WTC11 (cell line): ENCODE measurements at regions not wholly inside any gene's neighbourhood (a gene's known extent, or its start where the extent isn't known, plus 50 kb on each side); places are given as distances from the start of the nearest gene placed in this dataset.
"Not testable (repeated sequence)": the region's sequence is repeated elsewhere in the genome, so short reads cannot be mapped to it uniquely, and the experiment has no call there.

ENCODE experiments used
- ATAC-seq: fragments of 200-7000 bp; cut with Tn5 transposase; 2 replicates; pipeline ENCODE4 v1.10.0; 2021; ENCODE audit warnings: mild to moderate bottlenecking, moderate library complexity
- CTCF ChIA-PET: fragments of 300-600 bp; sonication (Branson Sonifier 250); formaldehyde crosslinking; loops from one replicate; lab custom pipeline; 2021; ENCODE audit warnings: antibody characterized with exemption; lab: Charles Lee
- POLR2A ChIA-PET: fragments of 350-600 bp; sonication (Branson Sonifier 250); formaldehyde crosslinking; loops from one replicate; lab custom pipeline; 2021; ENCODE audit warnings: antibody characterized with exemption; lab: Charles Lee
- DNase-seq: peaks from one replicate; pipeline ENCODE4 v3.0.0; 2021; ENCODE audit warnings: low spot score
- H3K27ac Mint-ChIP-seq: 2 replicates; pipeline ENCODE4 v1.8.0; 2021; ENCODE audit warnings: mixed read lengths
- H3K27me3 Mint-ChIP-seq: 2 replicates; pipeline ENCODE4 v1.8.0; 2021; ENCODE audit warnings: low read depth, mild to moderate bottlenecking, moderate library complexity, mixed read lengths
- H3K36me3 Mint-ChIP-seq: 2 replicates; pipeline ENCODE4 v1.8.0; 2021; ENCODE audit warnings: mixed read lengths
- H3K4me1 Mint-ChIP-seq: 2 replicates; pipeline ENCODE4 v1.8.0; 2022; ENCODE audit warnings: mixed read lengths
- H3K4me3 Mint-ChIP-seq: 2 replicates; pipeline ENCODE4 v1.8.0; 2021; ENCODE audit warnings: mild to moderate bottlenecking, moderate library complexity, mixed read lengths
- H3K9me3 Mint-ChIP-seq: 2 replicates; pipeline ENCODE4 v1.8.0; 2021; ENCODE audit warnings: mixed read lengths
- ATF1 ChIP-seq: sonication (generic); formaldehyde crosslinking; IDR thresholded peaks from 2 replicates; pipeline ENCODE4 v1.8.1; 2023; ENCODE audit warnings: mild to moderate bottlenecking, moderate library complexity, missing genetic modification reagents
- ATF3 ChIP-seq: sonication (generic); formaldehyde crosslinking; conservative IDR thresholded peaks from 2 replicates; pipeline ENCODE4 v1.8.1; 2022; ENCODE audit warnings: mild to moderate bottlenecking, missing genetic modification reagents
- ATF6 ChIP-seq: sonication (generic); formaldehyde crosslinking; IDR thresholded peaks from 2 replicates; pipeline ENCODE4 v1.8.1; 2023; ENCODE audit warnings: mild to moderate bottlenecking, missing genetic modification reagents
- CDX4 ChIP-seq: fragments of 250-450 bp; sonication (Bioruptor Pico); IDR thresholded peaks from 2 replicates; pipeline ENCODE4 v1.9.0; 2021; ENCODE audit warnings: moderate library complexity, mild to moderate bottlenecking, inconsistent platforms, borderline replicate concordance
- E2F1 ChIP-seq: sonication (generic); formaldehyde crosslinking; IDR thresholded peaks from 2 replicates; pipeline ENCODE4 v1.8.0; 2022; ENCODE audit warnings: mild to moderate bottlenecking, missing genetic modification reagents
- ESRRA ChIP-seq: sonication (generic); formaldehyde crosslinking; IDR thresholded peaks from 2 replicates; pipeline ENCODE4 v1.8.1; 2022; ENCODE audit warnings: mild to moderate bottlenecking, missing genetic modification reagents, borderline replicate concordance
- HMGA2 ChIP-seq: fragments of 250-450 bp; sonication (Bioruptor Pico); IDR thresholded peaks from 2 replicates; pipeline ENCODE4 v1.4.0; 2021; ENCODE audit warnings: mild to moderate bottlenecking, moderate library complexity
- IRF2 ChIP-seq: sonication (generic); formaldehyde crosslinking; IDR thresholded peaks from 2 replicates; pipeline ENCODE4 v1.8.0; 2022; ENCODE audit warnings: low read depth, missing genetic modification reagents, borderline replicate concordance
- JUN ChIP-seq: sonication (generic); formaldehyde crosslinking; IDR thresholded peaks from 2 replicates; pipeline ENCODE4 v1.8.0; 2023; ENCODE audit warnings: mild to moderate bottlenecking, missing genetic modification reagents
- PREB ChIP-seq: sonication (generic); formaldehyde crosslinking; IDR thresholded peaks from 2 replicates; pipeline ENCODE4 v1.8.1; 2022; ENCODE audit warnings: mild to moderate bottlenecking, missing genetic modification reagents, moderate library complexity, borderline replicate concordance
- SMAD3 ChIP-seq: sonication (generic); formaldehyde crosslinking; IDR thresholded peaks from 2 replicates; pipeline ENCODE4 v1.8.0; 2022; ENCODE audit warnings: missing genetic modification reagents, mild to moderate bottlenecking, borderline replicate concordance
- SMAD4 ChIP-seq: sonication (generic); formaldehyde crosslinking; IDR thresholded peaks from 2 replicates; pipeline ENCODE4 v1.8.0; 2022; ENCODE audit warnings: mild to moderate bottlenecking, missing genetic modification reagents
- SOX15 ChIP-seq: fragments of 250-450 bp; sonication (Bioruptor Pico); IDR thresholded peaks from 2 replicates; pipeline ENCODE4 v1.9.0; 2021; ENCODE audit warnings: mild to moderate bottlenecking
- TEAD1 ChIP-seq: sonication (generic); formaldehyde crosslinking; IDR thresholded peaks from 2 replicates; pipeline ENCODE4 v1.8.0; 2022; ENCODE audit warnings: mild to moderate bottlenecking, missing genetic modification reagents
- TEAD4 ChIP-seq: sonication (generic); formaldehyde crosslinking; IDR thresholded peaks from 2 replicates; pipeline ENCODE4 v1.8.0; 2022; ENCODE audit warnings: mild to moderate bottlenecking, missing genetic modification reagents
- ZNF423 ChIP-seq: fragments of 250-450 bp; sonication (Bioruptor Pico); IDR thresholded peaks from 2 replicates; pipeline ENCODE4 v2.1.2; 2022; ENCODE audit warnings: mild to moderate bottlenecking, moderate library complexity
- TF ChIP-seq, protein P1 (sequence below): fragments of 200-600 bp; IDR thresholded peaks from 2 replicates; pipeline ENCODE4 v1.8.0; 2022; ENCODE audit warnings: antibody characterized with exemption
- TF ChIP-seq, protein P2 (sequence below): sonication (generic); formaldehyde crosslinking; IDR thresholded peaks from 2 replicates; pipeline ENCODE4 v1.8.0; 2022; ENCODE audit warnings: mild to moderate bottlenecking, missing genetic modification reagents
- TF ChIP-seq, protein P3 (sequence below): sonication (generic); formaldehyde crosslinking; IDR thresholded peaks from 2 replicates; pipeline ENCODE4 v1.8.1; 2023; ENCODE audit warnings: mild to moderate bottlenecking, missing genetic modification reagents

- TF ChIP-seq PREB (CRISPR knock-in tag) (no peak), CDX4 (CRISPR knock-in tag) (no peak), E2F1 (CRISPR knock-in tag) (no peak), ATF3 (CRISPR knock-in tag) (no peak)
Measured at GRCh38 chr6:79134699-79135474, 56.8 kb upstream of the PHIP start (continued).

DNA sequence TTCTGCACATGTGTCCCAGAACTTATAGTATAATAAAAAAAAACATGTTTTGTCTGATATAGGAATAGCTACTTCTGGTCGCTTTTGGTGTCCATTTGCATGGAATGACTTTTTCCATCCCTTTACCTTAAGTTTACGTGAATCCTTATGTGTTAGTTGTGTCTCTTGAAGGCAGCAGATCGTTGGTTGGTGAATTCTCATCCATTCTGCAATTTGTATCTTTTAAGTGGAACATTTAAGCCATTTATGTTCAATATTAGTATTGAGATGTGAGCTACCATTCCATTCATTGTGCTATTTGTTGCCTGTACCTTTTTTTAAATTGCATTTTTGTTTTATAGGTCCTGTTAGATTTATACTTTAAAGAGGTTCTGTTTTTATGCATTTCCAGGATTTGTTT, 55.1 kb upstream of the PHIP start:
- H3K27ac Mint-ChIP-seq = no peak overlapping the region
- ATAC-seq (no peak), DNase-seq (no peak)
- no peak overlapping the region for H3K4me3 Mint-ChIP-seq
- H3K36me3 Mint-ChIP-seq = peaks cover 57% of the 10 kb centered on the region
- H3K9me3 Mint-ChIP-seq = peaks cover 83% of the 10 kb centered on the region
- H3K27me3 Mint-ChIP-seq = no peaks in the 10 kb centered on the region
- TF ChIP-seq, protein P1, sequence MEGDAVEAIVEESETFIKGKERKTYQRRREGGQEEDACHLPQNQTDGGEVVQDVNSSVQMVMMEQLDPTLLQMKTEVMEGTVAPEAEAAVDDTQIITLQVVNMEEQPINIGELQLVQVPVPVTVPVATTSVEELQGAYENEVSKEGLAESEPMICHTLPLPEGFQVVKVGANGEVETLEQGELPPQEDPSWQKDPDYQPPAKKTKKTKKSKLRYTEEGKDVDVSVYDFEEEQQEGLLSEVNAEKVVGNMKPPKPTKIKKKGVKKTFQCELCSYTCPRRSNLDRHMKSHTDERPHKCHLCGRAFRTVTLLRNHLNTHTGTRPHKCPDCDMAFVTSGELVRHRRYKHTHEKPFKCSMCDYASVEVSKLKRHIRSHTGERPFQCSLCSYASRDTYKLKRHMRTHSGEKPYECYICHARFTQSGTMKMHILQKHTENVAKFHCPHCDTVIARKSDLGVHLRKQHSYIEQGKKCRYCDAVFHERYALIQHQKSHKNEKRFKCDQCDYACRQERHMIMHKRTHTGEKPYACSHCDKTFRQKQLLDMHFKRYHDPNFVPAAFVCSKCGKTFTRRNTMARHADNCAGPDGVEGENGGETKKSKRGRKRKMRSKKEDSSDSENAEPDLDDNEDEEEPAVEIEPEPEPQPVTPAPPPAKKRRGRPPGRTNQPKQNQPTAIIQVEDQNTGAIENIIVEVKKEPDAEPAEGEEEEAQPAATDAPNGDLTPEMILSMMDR = no peak
- TF ChIP-seq HMGA2 (CRISPR knock-in tag) = no peak
- TF ChIP-seq ZNF423 (CRISPR knock-in tag) = no peak
- TF ChIP-seq ESRRA (CRISPR knock-in tag) = no peak
- no peak for TF ChIP-seq ATF1 (CRISPR knock-in tag)
- TF ChIP-seq PREB (CRISPR knock-in tag) = no peak
- no peak for TF ChIP-seq ATF3 (CRISPR knock-in tag)
- no peak for TF ChIP-seq TEAD4 (CRISPR knock-in tag)
- TF ChIP-seq TEAD1 (CRISPR knock-in tag) = no peak
- no peak for TF ChIP-seq SMAD3 (CRISPR knock-in tag)
- TF ChIP-seq SMAD4 (CRISPR knock-in tag) = no peak
- TF ChIP-seq ATF6 = no peak
- TF ChIP-seq SOX15 (CRISPR knock-in tag) = no peak
- TF ChIP-seq, protein P2, sequence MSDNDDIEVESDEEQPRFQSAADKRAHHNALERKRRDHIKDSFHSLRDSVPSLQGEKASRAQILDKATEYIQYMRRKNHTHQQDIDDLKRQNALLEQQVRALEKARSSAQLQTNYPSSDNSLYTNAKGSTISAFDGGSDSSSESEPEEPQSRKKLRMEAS (CRISPR knock-in tag) = no peak
- TF ChIP-seq IRF2 = no peak
- TF ChIP-seq, protein P3, sequence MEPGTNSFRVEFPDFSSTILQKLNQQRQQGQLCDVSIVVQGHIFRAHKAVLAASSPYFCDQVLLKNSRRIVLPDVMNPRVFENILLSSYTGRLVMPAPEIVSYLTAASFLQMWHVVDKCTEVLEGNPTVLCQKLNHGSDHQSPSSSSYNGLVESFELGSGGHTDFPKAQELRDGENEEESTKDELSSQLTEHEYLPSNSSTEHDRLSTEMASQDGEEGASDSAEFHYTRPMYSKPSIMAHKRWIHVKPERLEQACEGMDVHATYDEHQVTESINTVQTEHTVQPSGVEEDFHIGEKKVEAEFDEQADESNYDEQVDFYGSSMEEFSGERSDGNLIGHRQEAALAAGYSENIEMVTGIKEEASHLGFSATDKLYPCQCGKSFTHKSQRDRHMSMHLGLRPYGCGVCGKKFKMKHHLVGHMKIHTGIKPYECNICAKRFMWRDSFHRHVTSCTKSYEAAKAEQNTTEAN (CRISPR knock-in tag) = no peak
- TF ChIP-seq JUN = no peak
- ChIA-PET CTCF (no interaction called here), POLR2A (no interaction called here)
- H3K4me1 Mint-ChIP-seq = peaks cover 4% of the 10 kb centered on the region

- peaks cover 11% of the 10 kb centered on the region for H3K4me1 Mint-ChIP-seq
- peaks cover 42% of the 10 kb centered on the region for H3K36me3 Mint-ChIP-seq
- DNase-seq, H3K27me3 Mint-ChIP-seq, ATAC-seq, CTCF ChIA-PET, POLR2A ChIA-PET, H3K4me3 Mint-ChIP-seq, H3K27ac Mint-ChIP-seq: not testable (repeated sequence)
- H3K9me3 Mint-ChIP-seq = peaks cover 65% of the 10 kb centered on the region
Measured at GRCh38 chr6:79131220-79131619, 53.2 kb upstream of the PHIP start.
